ENCODE measurements at regions not wholly inside any gene's neighbourhood (a gene's known extent, or its start where the extent isn't known, plus 50 kb on each side); places are given as distances from the start of the nearest gene placed in this dataset.

DNA sequence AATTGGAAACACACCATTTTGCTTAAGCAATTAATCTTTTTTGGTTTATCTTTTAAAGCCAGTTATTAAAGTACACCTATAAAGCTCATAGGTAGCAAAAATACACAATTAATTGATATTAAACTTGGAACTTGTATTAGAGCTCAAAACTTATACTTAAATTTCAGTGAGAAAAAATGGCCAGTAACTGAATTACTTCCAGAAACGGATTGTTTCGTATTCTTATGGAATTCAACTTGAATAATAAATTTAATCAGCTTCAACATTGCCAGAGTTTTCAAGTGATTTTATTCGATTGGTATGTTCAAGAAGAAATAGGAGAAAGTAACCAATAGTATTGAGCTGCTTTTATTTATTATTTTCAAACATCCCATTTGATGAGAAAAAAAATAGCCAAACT, 112.7 kb upstream of the PDE10A start:
- no peak overlapping the region for H3K4me2 ChIP-seq (ENCODE audit: low read length)
- TF ChIP-seq EZH2phosphoT487 (IDR thresholded peaks at IDR 0.05; ENCODE audit: borderline replicate concordance, low read length), result no peak
- ATAC-seq, result no peak
- intact Hi-C loops (cut with micrococcal nuclease), result no loop called here
- no peak overlapping the region for H3K27ac ChIP-seq (ENCODE audit: low read length)
- no peaks in the 10 kb centered on the region for H3K4me1 ChIP-seq (ENCODE audit: insufficient read depth, low read length)
- no peaks in the 10 kb centered on the region for H3F3A ChIP-seq (ENCODE audit: low read length, unreplicated experiment)
- H3K9me3 ChIP-seq (ENCODE audit: low read length), result no peaks in the 10 kb centered on the region
- no peak overlapping the region for H2AFZ ChIP-seq (ENCODE audit: low read length)
- no peaks in the 10 kb centered on the region for H3K79me2 ChIP-seq (ENCODE audit: low read length)
- H3K36me3 ChIP-seq (ENCODE audit: low read depth, low read length), result no peaks in the 10 kb centered on the region
- ChIA-PET POLR2A (ENCODE audit: unreplicated experiment) (interaction anchor here (0.6 kb wide), 1 partner anchor 58 kb away, joined by 3 read pairs; no protein-coding TSS in a partner anchor), CTCF (no interaction called here)
- no peak overlapping the region for H3K4me3 ChIP-seq (ENCODE audit: low read length)
- H3K27me3 ChIP-seq (ENCODE audit: low read length), result peaks cover 30% of the 10 kb centered on the region
- H4K20me1 ChIP-seq (ENCODE audit: low read length), result no peaks in the 10 kb centered on the region
- H3K9ac ChIP-seq (ENCODE audit: low read length), result no peak overlapping the region
- no TSS peak for BruUV-seq (replicated peaks)
- H3K9me2 ChIP-seq (replicated peaks; ENCODE audit: low read length), result no peaks in the 10 kb centered on the region
- no peak for DNase-seq

GRCh38 chr6:165774903-165775601, 112.0 kb upstream of the PDE10A start:
- DNase-seq (no peak), ATAC-seq (no peak)
- POLR2A ChIA-PET (ENCODE audit: unreplicated experiment), result no interaction called here
- H3F3A ChIP-seq (ENCODE audit: low read length, unreplicated experiment), result no peaks in the 10 kb centered on the region
- no peak for TF ChIP-seq CTCF (conservative IDR thresholded peaks at IDR 0.05; ENCODE audit: low read depth, low read length)
- no peak for TF ChIP-seq EZH2 (IDR thresholded peaks at IDR 0.05; ENCODE audit: low read length, unreplicated experiment)
- TF ChIP-seq EZH2phosphoT487 (IDR thresholded peaks at IDR 0.05; ENCODE audit: borderline replicate concordance, low read length), result no peak
- H3K4me2 ChIP-seq (ENCODE audit: low read length), result no peak overlapping the region
- no peaks in the 10 kb centered on the region for H3K4me1 ChIP-seq (ENCODE audit: insufficient read depth, low read length)
- no peaks in the 10 kb centered on the region for H3K9me2 ChIP-seq (replicated peaks; ENCODE audit: low read length)
- no peaks in the 10 kb centered on the region for H3K9me3 ChIP-seq (ENCODE audit: low read length)
- H2AFZ ChIP-seq (ENCODE audit: low read length), result no peak overlapping the region
- H3K9ac ChIP-seq (ENCODE audit: low read length), result no peak overlapping the region
- CTCF ChIA-PET, result no interaction called here
- H3K36me3 ChIP-seq (ENCODE audit: low read depth, low read length), result no peaks in the 10 kb centered on the region
- no peaks in the 10 kb centered on the region for H4K20me1 ChIP-seq (ENCODE audit: low read length)
- intact Hi-C loops (cut with micrococcal nuclease), result no loop called here
- no TSS peak for BruUV-seq (replicated peaks)
- H3K27ac ChIP-seq (ENCODE audit: low read length), result no peak overlapping the region
- H3K79me2 ChIP-seq (ENCODE audit: low read length), result no peaks in the 10 kb centered on the region
- H3K4me3 ChIP-seq (ENCODE audit: low read length), result no peak overlapping the region
- H3K27me3 ChIP-seq (ENCODE audit: low read length), result peaks cover 30% of the 10 kb centered on the region

DNA sequence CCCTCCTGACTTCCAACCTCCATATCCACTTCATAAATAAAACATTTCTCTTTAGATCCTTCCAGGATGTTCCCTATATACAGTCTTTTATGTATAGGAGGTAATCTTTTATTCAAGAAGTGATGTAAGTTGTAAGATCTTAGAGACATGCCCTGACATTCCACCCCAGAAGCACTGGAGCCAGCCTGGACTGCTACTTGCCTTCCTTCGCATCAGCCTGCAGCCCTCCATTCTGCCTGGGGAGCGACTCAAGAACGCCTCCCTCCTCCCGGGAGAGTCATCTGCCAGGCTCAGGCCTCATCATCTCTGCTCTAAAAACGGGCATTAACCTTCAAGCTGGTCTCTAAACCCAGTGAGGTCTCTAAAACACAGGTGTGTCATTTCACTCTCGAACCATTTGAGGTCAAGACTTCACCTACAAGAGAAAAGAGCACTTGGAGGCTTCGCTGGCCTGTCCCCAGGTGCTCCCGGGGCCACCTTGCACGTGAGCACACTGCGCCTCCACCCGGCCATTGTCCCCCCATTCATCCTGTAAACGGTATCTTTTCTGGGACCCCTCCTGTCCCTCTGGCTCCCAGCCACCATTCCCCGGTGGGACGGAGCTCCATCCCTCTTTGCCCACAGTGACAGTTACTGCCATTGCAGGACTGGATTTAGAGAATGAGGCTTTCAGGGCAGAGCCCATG, 107.5 kb upstream of the PDE10A start:
- Histone ChIP-seq H3K4me1 (ENCODE audit: insufficient read depth, low read length) (no peaks in the 10 kb centered on the region), H2AFZ (ENCODE audit: low read length) (no peak overlapping the region), H3K36me3 (ENCODE audit: low read depth, low read length) (no peaks in the 10 kb centered on the region), H3K79me2 (ENCODE audit: low read length) (no peaks in the 10 kb centered on the region), H3K9me3 (ENCODE audit: low read length) (no peaks in the 10 kb centered on the region), H3F3A (ENCODE audit: low read length, unreplicated experiment) (no peaks in the 10 kb centered on the region), H3K9me2 (replicated peaks; ENCODE audit: low read length) (no peaks in the 10 kb centered on the region), H3K4me2 (ENCODE audit: low read length) (no peak overlapping the region), H3K4me3 (ENCODE audit: low read length) (no peak overlapping the region), H3K27ac (ENCODE audit: low read length) (no peak overlapping the region), H3K27me3 (ENCODE audit: low read length) (peaks cover 20% of the 10 kb centered on the region), H4K20me1 (ENCODE audit: low read length) (no peaks in the 10 kb centered on the region), H3K9ac (ENCODE audit: low read length) (no peak overlapping the region)
- no peak for DNase-seq
- no peak for TF ChIP-seq EZH2phosphoT487 (IDR thresholded peaks at IDR 0.05; ENCODE audit: borderline replicate concordance, low read length)
- TF ChIP-seq CTCF (conservative IDR thresholded peaks at IDR 0.05; ENCODE audit: low read depth, low read length), result no peak
- no peak for TF ChIP-seq EZH2 (IDR thresholded peaks at IDR 0.05; ENCODE audit: low read length, unreplicated experiment)
- POLR2A ChIA-PET (ENCODE audit: unreplicated experiment), result no interaction called here
- CTCF ChIA-PET, result no interaction called here
- no peak for ATAC-seq
- intact Hi-C loops (cut with micrococcal nuclease), result no loop called here
- no TSS peak for BruUV-seq (replicated peaks)
